ENCODE measurements at regions not wholly inside any gene's neighbourhood (a gene's known extent, or its start where the extent isn't known, plus 50 kb on each side); places are given as distances from the start of the nearest gene placed in this dataset.

DNA sequence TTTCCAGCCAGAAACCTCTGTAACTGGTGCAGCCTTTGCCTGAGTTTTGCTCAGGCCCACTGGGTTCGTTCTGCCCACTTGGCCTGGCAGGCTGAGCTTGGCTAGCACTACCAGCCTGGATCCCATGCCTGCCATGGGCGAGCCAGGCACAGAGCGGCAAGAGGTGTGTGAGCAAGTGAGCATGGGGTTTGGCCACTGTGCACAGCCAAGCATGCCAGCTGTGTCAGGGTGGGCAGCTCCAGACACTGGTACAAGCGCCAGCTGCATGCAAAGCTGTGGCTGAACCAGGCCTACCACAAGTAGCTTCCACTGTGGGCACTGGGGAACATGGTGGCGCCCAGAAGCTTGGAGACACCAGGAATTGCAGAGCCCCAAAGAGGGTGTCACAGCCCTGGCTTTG lies 56.3 kb upstream of the LDAH start:
- TF ChIP-seq EZH2 (IDR thresholded peaks at IDR 0.05; ENCODE audit: insufficient read depth, low read length): no peak
- TF ChIP-seq, protein P1, sequence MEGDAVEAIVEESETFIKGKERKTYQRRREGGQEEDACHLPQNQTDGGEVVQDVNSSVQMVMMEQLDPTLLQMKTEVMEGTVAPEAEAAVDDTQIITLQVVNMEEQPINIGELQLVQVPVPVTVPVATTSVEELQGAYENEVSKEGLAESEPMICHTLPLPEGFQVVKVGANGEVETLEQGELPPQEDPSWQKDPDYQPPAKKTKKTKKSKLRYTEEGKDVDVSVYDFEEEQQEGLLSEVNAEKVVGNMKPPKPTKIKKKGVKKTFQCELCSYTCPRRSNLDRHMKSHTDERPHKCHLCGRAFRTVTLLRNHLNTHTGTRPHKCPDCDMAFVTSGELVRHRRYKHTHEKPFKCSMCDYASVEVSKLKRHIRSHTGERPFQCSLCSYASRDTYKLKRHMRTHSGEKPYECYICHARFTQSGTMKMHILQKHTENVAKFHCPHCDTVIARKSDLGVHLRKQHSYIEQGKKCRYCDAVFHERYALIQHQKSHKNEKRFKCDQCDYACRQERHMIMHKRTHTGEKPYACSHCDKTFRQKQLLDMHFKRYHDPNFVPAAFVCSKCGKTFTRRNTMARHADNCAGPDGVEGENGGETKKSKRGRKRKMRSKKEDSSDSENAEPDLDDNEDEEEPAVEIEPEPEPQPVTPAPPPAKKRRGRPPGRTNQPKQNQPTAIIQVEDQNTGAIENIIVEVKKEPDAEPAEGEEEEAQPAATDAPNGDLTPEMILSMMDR (IDR thresholded peaks at IDR 0.05; ENCODE audit: insufficient read depth, low read depth, low read length): no peak

Measured in astrocyte (in vitro differentiated cells and primary cell).